Right lobe of liver (tissue), 4 donors: ENCODE measurements at regions not wholly inside any gene's neighbourhood (a gene's known extent, or its start where the extent isn't known, plus 50 kb on each side); places are given as distances from the start of the nearest gene placed in this dataset.

Experiments
- CTCF ChIP-seq, 4 donors: fragments of 200-600 bp in 3 of 4; fragments of 450-650 bp in 1 of 4; IDR thresholded peaks; one replicate each; pipeline versions ENCODE4 v1.5.1 to v1.8.0; 2016 to 2022; ENCODE audit warnings: antibody characterized with exemption in 4 of 4, mild to moderate bottlenecking in 2 of 4
- POLR2A ChIP-seq: fragments of 450-650 bp; IDR thresholded peaks from one replicate; pipeline ENCODE4 v1.6.1; 2017; ENCODE audit warnings: antibody characterized with exemption, mild to moderate bottlenecking
- donor health status: DM: no; HTN: no; CAD: no.
- donor health status: DM: no; HTN: no; CAD: no.
- donor health status: DM: no; HTN: yes; CAD: no.

- TF ChIP-seq CTCF (IDR thresholded peaks at IDR 0.05) (no peak), POLR2A (no peak)
Observed at GRCh38 chr20:4067600-4068261, 52.4 kb upstream of the RNF24 start.
